Stimulated activated effector memory CD8-positive, alpha-beta T cell treated with anti-CD3 and anti-CD28 coated beads, Interleukin-12 subunit alpha, Interleukin-12 subunit beta, amount 100 ng/mL, for 72 hours (primary cell): ENCODE measurements at regions not wholly inside any gene's neighbourhood (a gene's known extent, or its start where the extent isn't known, plus 50 kb on each side); places are given as distances from the start of the nearest gene placed in this dataset.
A peak's percentile ranks its signal among the peaks of the same experiment; 100 is the strongest.

ENCODE experiments used
- ATAC-seq: fragments of 150-1000 bp; cut with Tn5 transposase; 2 replicates; pipeline ENCODE4 v1.10.0; 2021
- DNase-seq, 2 donors: peaks; one replicate each; pipeline ENCODE4 v3.0.0; 2021 to 2022; ENCODE audit warnings: low spot score in 2 of 2
- H3K27ac Mint-ChIP-seq: one replicate; pipeline ENCODE4 v1.8.0; 2022; ENCODE audit warnings: mild to moderate bottlenecking, mixed read lengths
- H3K36me3 Mint-ChIP-seq: one replicate; pipeline ENCODE4 v1.8.0; 2022; ENCODE audit warnings: mild to moderate bottlenecking, mixed read lengths
- H3K4me1 Mint-ChIP-seq: one replicate; pipeline ENCODE4 v1.8.0; 2022; ENCODE audit warnings: mixed read lengths
- H3K4me3 Mint-ChIP-seq: one replicate; pipeline ENCODE4 v1.8.0; 2022; ENCODE audit warnings: mild to moderate bottlenecking, mixed read lengths
- H3K9me3 Mint-ChIP-seq: one replicate; pipeline ENCODE4 v1.8.0; 2022; ENCODE audit warnings: mixed read lengths

- Mint-ChIP-seq H3K36me3 (no peaks in the 10 kb centered on the region), H3K4me3 (no peak overlapping the region), H3K4me1 (no peaks in the 10 kb centered on the region), H3K27ac (no peak overlapping the region), H3K9me3 (no peaks in the 10 kb centered on the region)
- ATAC-seq (no peak), DNase-seq (no peak)
Measured at GRCh38 chrX:124931958-124932357, 387.7 kb upstream of the TEX13C start.

GRCh38 chrX:124938715-124939114 is 381.0 kb upstream of the TEX13C start:
- H3K4me3 Mint-ChIP-seq: no peak overlapping the region
- ATAC-seq: no peak
- H3K4me1 Mint-ChIP-seq: no peaks in the 10 kb centered on the region
- H3K27ac Mint-ChIP-seq: no peak overlapping the region
- no peak for DNase-seq
- H3K36me3 Mint-ChIP-seq: no peaks in the 10 kb centered on the region
- no peaks in the 10 kb centered on the region for H3K9me3 Mint-ChIP-seq

- Mint-ChIP-seq H3K27ac (no peak overlapping the region), H3K36me3 (no peaks in the 10 kb centered on the region), H3K4me3 (no peak overlapping the region), H3K9me3 (no peaks in the 10 kb centered on the region), H3K4me1 (no peaks in the 10 kb centered on the region)
- ATAC-seq (no peak), DNase-seq (no peak)
Measured at GRCh38 chrX:124940531-124940930, 379.1 kb upstream of the TEX13C start.

GRCh38 chrX:124954402-124954801 is 365.3 kb upstream of the TEX13C start:
- H3K4me1 Mint-ChIP-seq: no peaks in the 10 kb centered on the region
- no peak overlapping the region for H3K4me3 Mint-ChIP-seq
- no peaks in the 10 kb centered on the region for H3K36me3 Mint-ChIP-seq
- no peak overlapping the region for H3K27ac Mint-ChIP-seq
- H3K9me3 Mint-ChIP-seq: no peaks in the 10 kb centered on the region
- DNase-seq (no peak), ATAC-seq (no peak)

GRCh38 chrX:124960454-124960853 is 359.2 kb upstream of the TEX13C start:
- DNase-seq (no peak), ATAC-seq (no peak)
- H3K36me3 Mint-ChIP-seq: no peaks in the 10 kb centered on the region
- H3K4me1 Mint-ChIP-seq: no peaks in the 10 kb centered on the region
- no peak overlapping the region for H3K27ac Mint-ChIP-seq
- no peak overlapping the region for H3K4me3 Mint-ChIP-seq
- no peaks in the 10 kb centered on the region for H3K9me3 Mint-ChIP-seq

GRCh38 chrX:124963717-124964116 is 356.0 kb upstream of the TEX13C start, which contains the start of gene TENM1:
TENM1 (minus strand) TSS chrX:124963817.
- no peak for ATAC-seq
- DNase-seq: no peak
- no peak within 1 kb of the TSS for H3K27ac Mint-ChIP-seq
- H3K9me3 Mint-ChIP-seq: no peaks in the 10 kb centered on the region
- H3K36me3 Mint-ChIP-seq: no peaks in the 10 kb centered on the region
- no peak within 1 kb of the TSS for H3K4me3 Mint-ChIP-seq
- H3K4me1 Mint-ChIP-seq: no peaks in the 10 kb centered on the region

- Mint-ChIP-seq H3K36me3 (no peaks in the 10 kb centered on the region), H3K9me3 (no peaks in the 10 kb centered on the region), H3K27ac (no peak overlapping the region), H3K4me1 (no peaks in the 10 kb centered on the region), H3K4me3 (no peak overlapping the region)
- ATAC-seq (no peak), DNase-seq (no peak)
Measured at GRCh38 chrX:124975456-124975855, 344.2 kb upstream of the TEX13C start.

- Mint-ChIP-seq H3K9me3 (no peaks in the 10 kb centered on the region), H3K4me1 (no peaks in the 10 kb centered on the region), H3K4me3 (no peak overlapping the region), H3K27ac (no peak overlapping the region), H3K36me3 (no peaks in the 10 kb centered on the region)
- DNase-seq (no peak), ATAC-seq (no peak)
Measured at GRCh38 chrX:124981420-124981819, 338.3 kb upstream of the TEX13C start.

GRCh38 chrX:124984140-124984813 is 335.4 kb upstream of the TEX13C start:
- ATAC-seq (no peak), DNase-seq (no peak)
- Mint-ChIP-seq H3K9me3 (no peaks in the 10 kb centered on the region), H3K36me3 (no peaks in the 10 kb centered on the region), H3K4me1 (no peaks in the 10 kb centered on the region), H3K27ac (no peak overlapping the region), H3K4me3 (no peak overlapping the region)

GRCh38 chrX:124986284-124986683 is 333.4 kb upstream of the TEX13C start:
- H3K4me1 Mint-ChIP-seq: no peaks in the 10 kb centered on the region
- DNase-seq (no peak), ATAC-seq (no peak)
- no peak overlapping the region for H3K4me3 Mint-ChIP-seq
- no peak overlapping the region for H3K27ac Mint-ChIP-seq
- H3K36me3 Mint-ChIP-seq: no peaks in the 10 kb centered on the region
- H3K9me3 Mint-ChIP-seq: no peaks in the 10 kb centered on the region

GRCh38 chrX:124993735-124994134 is 325.9 kb upstream of the TEX13C start:
- no peak overlapping the region for H3K27ac Mint-ChIP-seq
- no peaks in the 10 kb centered on the region for H3K36me3 Mint-ChIP-seq
- no peak overlapping the region for H3K4me3 Mint-ChIP-seq
- ATAC-seq: peak; percentile 82
- H3K4me1 Mint-ChIP-seq: no peaks in the 10 kb centered on the region
- H3K9me3 Mint-ChIP-seq: no peaks in the 10 kb centered on the region
- no peak for DNase-seq

GRCh38 chrX:124994404-124994803 is 325.3 kb upstream of the TEX13C start:
- H3K4me3 Mint-ChIP-seq: no peak overlapping the region
- no peaks in the 10 kb centered on the region for H3K9me3 Mint-ChIP-seq

GRCh38 chrX:125003746-125004446 is 315.8 kb upstream of the TEX13C start:
- H3K9me3 Mint-ChIP-seq: peaks cover 2% of the 10 kb centered on the region
- no peaks in the 10 kb centered on the region for H3K4me1 Mint-ChIP-seq
- no peak overlapping the region for H3K27ac Mint-ChIP-seq
- H3K4me3 Mint-ChIP-seq: no peak overlapping the region
- ATAC-seq: peak; percentile 96
- peak in 1 of 2 donors; percentile 47 for DNase-seq
- no peaks in the 10 kb centered on the region for H3K36me3 Mint-ChIP-seq

More at GRCh38 chrX:124994404-124994803, 325.3 kb upstream of the TEX13C start:
- DNase-seq (no peak), ATAC-seq (peak; percentile 64)
- no peaks in the 10 kb centered on the region for H3K4me1 Mint-ChIP-seq
- H3K27ac Mint-ChIP-seq: no peak overlapping the region
- H3K36me3 Mint-ChIP-seq: no peaks in the 10 kb centered on the region

- DNase-seq: no peak
- ATAC-seq: peak; percentile 44
- no peak overlapping the region for H3K4me3 Mint-ChIP-seq
- H3K4me1 Mint-ChIP-seq: no peaks in the 10 kb centered on the region
- H3K27ac Mint-ChIP-seq: no peak overlapping the region
- no peaks in the 10 kb centered on the region for H3K36me3 Mint-ChIP-seq
- H3K9me3 Mint-ChIP-seq: peaks cover 2% of the 10 kb centered on the region
Measured at GRCh38 chrX:125004799-125005198, 314.9 kb upstream of the TEX13C start.

GRCh38 chrX:125005863-125006262 is 313.8 kb upstream of the TEX13C start:
- no peak for ATAC-seq
- peaks cover 2% of the 10 kb centered on the region for H3K9me3 Mint-ChIP-seq
- H3K27ac Mint-ChIP-seq: no peak overlapping the region
- no peaks in the 10 kb centered on the region for H3K4me1 Mint-ChIP-seq
- no peaks in the 10 kb centered on the region for H3K36me3 Mint-ChIP-seq
- DNase-seq: no peak
- H3K4me3 Mint-ChIP-seq: no peak overlapping the region

- Mint-ChIP-seq H3K27ac (no peak overlapping the region), H3K9me3 (peaks cover 2% of the 10 kb centered on the region), H3K4me3 (no peak overlapping the region), H3K36me3 (no peaks in the 10 kb centered on the region), H3K4me1 (no peaks in the 10 kb centered on the region)
- ATAC-seq: no peak
- DNase-seq: no peak
Measured at GRCh38 chrX:125006704-125007103, 313.0 kb upstream of the TEX13C start.
